ENCODE measurements at regions not wholly inside any gene's neighbourhood (a gene's known extent, or its start where the extent isn't known, plus 50 kb on each side); places are given as distances from the start of the nearest gene placed in this dataset.

DNA sequence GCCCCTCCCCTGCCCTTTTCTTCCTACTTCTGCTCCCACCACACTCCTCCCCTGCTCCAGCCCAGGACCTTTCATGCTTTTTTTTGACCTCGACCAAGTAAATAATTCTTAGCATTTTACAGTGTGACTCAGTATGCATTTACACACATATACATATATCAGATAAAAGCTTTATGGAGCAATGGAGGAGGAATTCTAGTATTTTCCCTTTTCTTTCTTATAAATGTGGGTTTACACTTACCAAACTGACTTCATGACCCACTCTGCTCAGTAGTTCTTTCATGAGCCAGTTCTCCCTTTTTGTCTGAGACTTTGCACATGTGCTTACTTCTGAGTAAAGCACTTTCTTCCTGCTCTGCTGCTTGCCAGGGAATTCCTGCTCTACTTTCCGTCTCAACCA is 111.8 kb upstream of the H2AZ1 start:
- TF ChIP-seq, protein P1, sequence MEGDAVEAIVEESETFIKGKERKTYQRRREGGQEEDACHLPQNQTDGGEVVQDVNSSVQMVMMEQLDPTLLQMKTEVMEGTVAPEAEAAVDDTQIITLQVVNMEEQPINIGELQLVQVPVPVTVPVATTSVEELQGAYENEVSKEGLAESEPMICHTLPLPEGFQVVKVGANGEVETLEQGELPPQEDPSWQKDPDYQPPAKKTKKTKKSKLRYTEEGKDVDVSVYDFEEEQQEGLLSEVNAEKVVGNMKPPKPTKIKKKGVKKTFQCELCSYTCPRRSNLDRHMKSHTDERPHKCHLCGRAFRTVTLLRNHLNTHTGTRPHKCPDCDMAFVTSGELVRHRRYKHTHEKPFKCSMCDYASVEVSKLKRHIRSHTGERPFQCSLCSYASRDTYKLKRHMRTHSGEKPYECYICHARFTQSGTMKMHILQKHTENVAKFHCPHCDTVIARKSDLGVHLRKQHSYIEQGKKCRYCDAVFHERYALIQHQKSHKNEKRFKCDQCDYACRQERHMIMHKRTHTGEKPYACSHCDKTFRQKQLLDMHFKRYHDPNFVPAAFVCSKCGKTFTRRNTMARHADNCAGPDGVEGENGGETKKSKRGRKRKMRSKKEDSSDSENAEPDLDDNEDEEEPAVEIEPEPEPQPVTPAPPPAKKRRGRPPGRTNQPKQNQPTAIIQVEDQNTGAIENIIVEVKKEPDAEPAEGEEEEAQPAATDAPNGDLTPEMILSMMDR (IDR thresholded peaks at IDR 0.05), result no peak
- no peak for TF ChIP-seq EP300 (IDR thresholded peaks at IDR 0.05)
